ENCODE measurements at regions not wholly inside any gene's neighbourhood (a gene's known extent, or its start where the extent isn't known, plus 50 kb on each side); places are given as distances from the start of the nearest gene placed in this dataset.
"Not testable (repeated sequence)": the region's sequence is repeated elsewhere in the genome, so short reads cannot be mapped to it uniquely, and the experiment has no call there.

DNA sequence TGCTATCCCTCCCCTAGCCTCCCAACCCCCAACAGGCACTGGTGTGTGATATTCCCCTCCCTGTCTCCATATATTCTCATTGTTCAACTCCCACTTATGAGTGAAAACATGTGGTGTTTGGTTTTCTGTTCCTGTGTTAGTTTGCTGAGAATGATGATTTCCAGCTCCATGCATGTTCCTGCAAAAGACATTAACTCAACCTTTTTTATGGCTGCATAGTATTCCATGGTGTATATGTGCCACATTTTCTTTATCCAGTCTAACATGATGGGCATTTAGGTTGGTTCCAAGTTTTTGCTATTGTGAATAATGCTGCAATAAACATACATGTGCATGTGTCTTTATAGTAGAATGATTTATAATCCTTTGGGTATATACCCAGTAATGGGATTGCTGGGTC lies 218.9 kb downstream of the HHIP start:
- TF ChIP-seq, protein P1, sequence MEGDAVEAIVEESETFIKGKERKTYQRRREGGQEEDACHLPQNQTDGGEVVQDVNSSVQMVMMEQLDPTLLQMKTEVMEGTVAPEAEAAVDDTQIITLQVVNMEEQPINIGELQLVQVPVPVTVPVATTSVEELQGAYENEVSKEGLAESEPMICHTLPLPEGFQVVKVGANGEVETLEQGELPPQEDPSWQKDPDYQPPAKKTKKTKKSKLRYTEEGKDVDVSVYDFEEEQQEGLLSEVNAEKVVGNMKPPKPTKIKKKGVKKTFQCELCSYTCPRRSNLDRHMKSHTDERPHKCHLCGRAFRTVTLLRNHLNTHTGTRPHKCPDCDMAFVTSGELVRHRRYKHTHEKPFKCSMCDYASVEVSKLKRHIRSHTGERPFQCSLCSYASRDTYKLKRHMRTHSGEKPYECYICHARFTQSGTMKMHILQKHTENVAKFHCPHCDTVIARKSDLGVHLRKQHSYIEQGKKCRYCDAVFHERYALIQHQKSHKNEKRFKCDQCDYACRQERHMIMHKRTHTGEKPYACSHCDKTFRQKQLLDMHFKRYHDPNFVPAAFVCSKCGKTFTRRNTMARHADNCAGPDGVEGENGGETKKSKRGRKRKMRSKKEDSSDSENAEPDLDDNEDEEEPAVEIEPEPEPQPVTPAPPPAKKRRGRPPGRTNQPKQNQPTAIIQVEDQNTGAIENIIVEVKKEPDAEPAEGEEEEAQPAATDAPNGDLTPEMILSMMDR (IDR thresholded peaks at IDR 0.05; ENCODE audit: insufficient read depth, low read depth, low read length): not testable (repeated sequence)
- TF ChIP-seq EZH2 (IDR thresholded peaks at IDR 0.05; ENCODE audit: insufficient read depth, low read length): not testable (repeated sequence)

All from astrocyte (in vitro differentiated cells and primary cell).